22Rv1 (cell line): ENCODE measurements at regions not wholly inside any gene's neighbourhood (a gene's known extent, or its start where the extent isn't known, plus 50 kb on each side); places are given as distances from the start of the nearest gene placed in this dataset.

Source experiments
- H3K27ac ChIP-seq: fragments of 450-650 bp; 2 replicates; pipeline ENCODE4 v1.5.1; 2017
- ZFX ChIP-seq: fragments of 450-650 bp; IDR thresholded peaks from 2 replicates; pipeline ENCODE4 v1.6.1; 2017; ENCODE audit warnings: antibody characterized with exemption, borderline replicate concordance
- TF ChIP-seq, protein P1 (sequence below): fragments of 450-650 bp; IDR thresholded peaks from 2 replicates; pipeline ENCODE4 v1.5.1; 2017; ENCODE audit warnings: mild to moderate bottlenecking

DNA sequence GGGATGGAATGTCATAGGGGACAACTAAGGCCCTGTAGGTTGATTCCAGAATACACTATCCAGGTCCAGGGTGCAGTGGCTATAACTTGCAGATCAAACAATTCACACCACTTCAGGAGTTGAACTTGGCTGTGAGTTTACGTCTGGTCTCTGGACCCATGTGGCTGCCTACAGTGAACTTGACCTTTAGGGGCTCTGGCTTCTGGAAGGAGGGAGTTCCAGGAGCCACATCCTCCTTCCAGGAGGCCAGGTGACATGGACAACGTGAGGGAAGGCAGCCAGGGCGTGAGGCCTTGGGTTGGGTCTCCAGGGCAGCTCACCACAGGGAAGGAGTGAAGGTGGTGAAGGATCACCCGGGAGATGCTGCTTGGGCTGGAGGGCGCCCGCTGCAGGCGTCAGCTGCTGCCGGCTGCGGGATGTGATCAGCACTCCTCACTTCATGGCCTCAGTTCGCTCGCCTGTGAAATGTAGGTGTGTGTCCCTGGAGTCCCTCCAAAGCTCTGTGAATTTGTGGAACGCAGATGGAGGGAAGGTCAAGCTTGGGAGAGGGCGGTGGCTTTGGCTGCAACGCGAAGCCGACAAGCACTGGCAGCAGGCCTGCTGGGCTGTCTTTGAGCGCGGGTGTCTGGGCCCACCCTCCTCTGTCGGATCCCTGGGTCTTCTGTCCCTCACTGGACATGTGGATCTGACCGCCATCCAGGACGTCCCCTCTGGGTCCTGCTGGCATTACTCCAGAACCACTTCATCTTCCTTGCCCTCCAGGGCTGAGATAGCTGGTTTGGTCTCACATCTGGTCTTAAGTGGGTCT is 146.5 kb downstream of the GLI2 start:
- no peak for TF ChIP-seq ZFX
- TF ChIP-seq, protein P1, sequence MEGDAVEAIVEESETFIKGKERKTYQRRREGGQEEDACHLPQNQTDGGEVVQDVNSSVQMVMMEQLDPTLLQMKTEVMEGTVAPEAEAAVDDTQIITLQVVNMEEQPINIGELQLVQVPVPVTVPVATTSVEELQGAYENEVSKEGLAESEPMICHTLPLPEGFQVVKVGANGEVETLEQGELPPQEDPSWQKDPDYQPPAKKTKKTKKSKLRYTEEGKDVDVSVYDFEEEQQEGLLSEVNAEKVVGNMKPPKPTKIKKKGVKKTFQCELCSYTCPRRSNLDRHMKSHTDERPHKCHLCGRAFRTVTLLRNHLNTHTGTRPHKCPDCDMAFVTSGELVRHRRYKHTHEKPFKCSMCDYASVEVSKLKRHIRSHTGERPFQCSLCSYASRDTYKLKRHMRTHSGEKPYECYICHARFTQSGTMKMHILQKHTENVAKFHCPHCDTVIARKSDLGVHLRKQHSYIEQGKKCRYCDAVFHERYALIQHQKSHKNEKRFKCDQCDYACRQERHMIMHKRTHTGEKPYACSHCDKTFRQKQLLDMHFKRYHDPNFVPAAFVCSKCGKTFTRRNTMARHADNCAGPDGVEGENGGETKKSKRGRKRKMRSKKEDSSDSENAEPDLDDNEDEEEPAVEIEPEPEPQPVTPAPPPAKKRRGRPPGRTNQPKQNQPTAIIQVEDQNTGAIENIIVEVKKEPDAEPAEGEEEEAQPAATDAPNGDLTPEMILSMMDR = no peak
- no peak overlapping the region for H3K27ac ChIP-seq

DNA sequence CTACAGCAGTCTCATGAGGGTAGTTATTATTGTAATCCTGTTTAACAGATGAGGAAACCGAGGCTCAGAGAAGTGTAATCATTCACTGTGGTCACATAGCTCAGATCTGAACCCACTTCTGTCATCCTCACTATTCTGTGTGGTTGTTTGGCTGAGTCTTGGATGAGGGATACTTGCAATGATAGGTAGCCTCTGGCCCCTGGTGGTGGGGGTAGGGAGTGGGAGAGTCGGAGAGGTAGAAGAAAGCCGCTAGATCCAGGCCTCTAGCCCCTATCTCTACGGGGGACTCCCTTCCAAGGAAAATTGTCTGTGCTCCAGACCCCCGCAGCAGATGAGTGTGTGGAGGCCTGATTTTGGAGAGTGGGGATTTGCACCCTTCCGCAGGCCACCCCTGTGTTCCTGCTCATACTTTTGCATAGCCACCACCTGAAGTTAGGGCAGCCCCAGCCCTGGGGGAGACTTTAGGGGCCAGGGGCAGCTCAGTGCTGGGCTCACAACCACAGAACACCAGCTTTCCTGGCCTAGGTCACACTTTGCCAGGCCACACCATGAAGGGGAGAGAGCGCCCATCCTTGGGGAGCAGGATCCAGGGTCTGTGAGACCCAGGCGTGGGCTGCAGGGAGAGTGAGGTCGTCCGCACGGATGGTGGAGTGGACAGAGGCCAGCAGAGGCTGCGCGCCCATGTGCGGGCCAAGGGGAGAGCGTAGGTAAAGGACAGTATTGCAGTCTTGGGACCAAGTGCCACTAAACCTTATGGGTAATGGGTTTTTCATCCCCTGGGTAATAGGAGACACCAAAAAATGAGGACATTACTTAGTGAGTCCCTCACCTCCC is 148.2 kb downstream of the GLI2 start:
- TF ChIP-seq, protein P1 = no peak
- TF ChIP-seq ZFX = no peak
- H3K27ac ChIP-seq = no peak overlapping the region

DNA sequence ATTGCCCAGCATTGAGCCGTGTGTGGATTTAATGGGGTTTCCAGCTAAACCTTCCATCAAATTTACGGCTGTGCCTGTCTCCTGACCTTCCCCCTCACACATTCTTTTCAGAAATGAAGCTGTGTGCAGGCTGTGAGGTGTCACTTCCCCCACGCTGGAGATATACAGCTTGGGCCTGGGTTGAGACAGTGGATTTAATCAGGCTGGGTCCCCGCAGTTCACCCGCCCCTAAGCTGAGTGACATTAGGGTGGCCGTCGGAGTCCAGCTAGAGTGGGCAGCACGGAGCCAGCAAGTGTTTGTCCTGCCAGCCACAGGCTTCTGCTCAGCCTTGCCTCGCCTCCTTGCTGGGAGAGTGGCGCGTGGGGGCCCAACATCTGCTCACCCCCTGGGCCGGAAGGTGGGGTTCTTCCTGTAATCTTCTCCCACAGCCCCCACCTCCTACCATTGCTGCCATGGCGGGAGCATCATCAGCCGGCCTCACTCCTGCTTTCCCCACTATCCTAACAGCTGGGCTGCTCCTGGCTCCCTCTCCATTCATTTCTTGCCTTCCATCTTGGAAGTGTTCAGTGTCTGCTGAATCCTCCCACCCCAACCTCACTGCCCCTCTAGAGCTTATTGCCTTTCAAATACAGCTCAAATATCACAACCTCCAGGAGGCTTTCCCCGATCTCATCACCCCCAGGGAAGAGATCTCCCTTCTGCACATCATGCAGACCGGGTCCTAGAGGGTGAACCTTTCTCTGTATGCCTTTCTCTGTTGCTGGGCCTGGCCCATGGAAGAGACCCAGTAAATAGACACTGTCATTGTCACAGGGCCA is 149.0 kb downstream of the GLI2 start:
- no peak for TF ChIP-seq ZFX
- TF ChIP-seq, protein P1 = no peak

DNA sequence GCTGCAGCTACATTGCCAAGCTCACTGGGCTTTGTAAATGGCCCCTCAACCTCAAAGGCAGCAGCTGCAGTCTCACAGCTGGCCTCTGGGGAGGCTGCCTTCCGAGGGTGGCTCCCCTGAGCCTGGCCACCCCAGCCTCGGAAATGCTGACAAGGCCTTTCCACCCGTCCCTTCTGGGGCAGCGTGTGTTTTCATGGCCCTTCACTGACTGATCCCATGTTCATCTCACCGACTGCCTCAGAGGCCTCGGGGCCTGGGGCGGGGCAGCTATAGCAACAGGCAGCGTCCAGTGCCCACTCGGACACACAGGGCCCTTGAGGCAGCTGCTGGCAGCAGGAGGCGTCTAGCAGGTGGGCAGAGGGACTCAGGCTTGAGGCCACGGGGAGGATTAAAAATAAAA is 149.7 kb downstream of the GLI2 start:
- TF ChIP-seq, protein P1 = no peak
- TF ChIP-seq ZFX = no peak
- no peak overlapping the region for H3K27ac ChIP-seq

More for the DNA sequence above, 149.0 kb downstream of the GLI2 start:
- H3K27ac ChIP-seq = no peak overlapping the region

DNA sequence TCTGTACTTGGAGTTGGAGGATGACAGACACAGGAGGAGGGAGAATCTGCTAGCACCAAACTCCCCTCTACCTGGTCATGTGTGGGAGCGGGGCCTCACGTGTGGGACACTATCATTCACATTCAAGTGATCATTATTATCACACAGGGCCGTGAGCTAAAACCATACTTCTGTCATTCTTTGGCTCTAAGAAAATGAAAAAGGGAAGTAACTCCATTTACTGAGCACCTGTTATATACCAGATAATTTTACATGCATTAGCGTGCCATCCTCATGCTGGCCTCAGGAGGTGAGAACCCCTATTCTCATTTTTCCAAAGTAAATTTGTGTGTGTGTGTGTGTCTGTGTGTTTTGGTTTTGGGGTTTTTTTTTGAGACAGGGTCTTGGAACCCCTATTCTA is 150.1 kb downstream of the GLI2 start:
- no peak for TF ChIP-seq ZFX
- TF ChIP-seq, protein P1 = no peak
- H3K27ac ChIP-seq = no peak overlapping the region

DNA sequence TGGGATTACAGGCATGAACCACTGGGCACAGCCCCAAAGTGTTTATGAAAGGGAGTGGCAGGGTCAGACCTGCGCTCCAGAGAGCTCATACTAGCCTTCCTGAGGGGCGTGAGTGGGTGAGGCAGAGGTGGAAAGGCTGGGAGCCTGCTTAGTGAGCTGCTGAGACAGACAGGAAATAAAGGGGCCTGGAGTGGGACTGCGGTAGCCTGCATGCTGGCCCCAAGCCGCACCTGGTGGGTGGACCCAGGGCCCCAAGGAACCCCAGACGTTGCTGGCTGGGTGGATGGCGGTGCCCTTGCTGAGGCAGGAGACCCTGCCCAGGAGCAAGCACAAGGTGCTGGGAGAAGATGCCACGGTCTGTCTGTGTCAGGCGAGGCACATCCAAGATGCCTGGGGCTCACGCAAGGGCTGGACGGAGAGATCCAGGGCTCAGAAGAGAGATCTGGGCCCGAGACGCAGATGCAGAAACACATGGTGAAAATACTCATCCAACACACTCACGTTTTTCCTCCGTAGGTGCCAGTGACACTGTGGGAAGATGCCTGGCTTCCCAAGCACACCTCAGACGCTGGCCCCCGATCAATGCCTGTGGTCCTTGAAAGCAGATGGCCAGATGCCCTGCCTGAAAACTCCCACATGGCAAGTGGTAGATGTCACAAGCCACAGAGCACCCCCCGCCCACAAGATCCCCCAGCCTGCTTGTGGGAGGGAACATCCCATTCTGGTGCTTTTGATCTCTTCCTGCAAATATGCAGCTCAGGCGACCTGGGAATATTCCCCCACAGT is 151.1 kb downstream of the GLI2 start:
- no peak overlapping the region for H3K27ac ChIP-seq
- TF ChIP-seq, protein P1 = no peak
- no peak for TF ChIP-seq ZFX
